Osteocyte (in vitro differentiated cells): ENCODE measurements at regions not wholly inside any gene's neighbourhood (a gene's known extent, or its start where the extent isn't known, plus 50 kb on each side); places are given as distances from the start of the nearest gene placed in this dataset.
"Not testable (repeated sequence)": the region's sequence is repeated elsewhere in the genome, so short reads cannot be mapped to it uniquely, and the experiment has no call there.

Experiments
- DNase-seq: peaks from one replicate; pipeline ENCODE4 v3.0.0; 2021; ENCODE audit warnings: mixed read lengths; ENCODE audit not compliant: unreplicated experiment; ENCODE audit errors: extremely low spot score
- H3K27ac Mint-ChIP-seq: one replicate; pipeline ENCODE4 v1.8.0; 2021; ENCODE audit warnings: mild to moderate bottlenecking, mixed read lengths; ENCODE audit not compliant: unreplicated experiment
- H3K27me3 Mint-ChIP-seq: one replicate; pipeline ENCODE4 v1.8.0; 2021; ENCODE audit warnings: mixed read lengths; ENCODE audit not compliant: unreplicated experiment
- H3K36me3 Mint-ChIP-seq: one replicate; pipeline ENCODE4 v1.8.0; 2021; ENCODE audit warnings: mixed read lengths; ENCODE audit not compliant: unreplicated experiment
- H3K4me1 Mint-ChIP-seq: one replicate; pipeline ENCODE4 v1.8.0; 2021; ENCODE audit warnings: mixed read lengths; ENCODE audit not compliant: unreplicated experiment
- H3K4me3 Mint-ChIP-seq: one replicate; pipeline ENCODE4 v1.8.0; 2021; ENCODE audit warnings: mild to moderate bottlenecking, moderate library complexity, mixed read lengths; ENCODE audit not compliant: unreplicated experiment
- H3K9me3 Mint-ChIP-seq: one replicate; pipeline ENCODE4 v1.8.0; 2021; ENCODE audit warnings: mixed read lengths; ENCODE audit not compliant: unreplicated experiment
- CTCF ChIP-seq: fragments of 200-600 bp; sonication (generic); IDR thresholded peaks from 2 replicates; pipeline ENCODE4 v1.5.0; 2021; ENCODE audit warnings: antibody characterized with exemption, mild to moderate bottlenecking, moderate library complexity

- no peak overlapping the region for H3K4me3 Mint-ChIP-seq
- no peak for DNase-seq
- H3K36me3 Mint-ChIP-seq, result no peaks in the 10 kb centered on the region
- no peak overlapping the region for H3K27ac Mint-ChIP-seq
- no peaks in the 10 kb centered on the region for H3K9me3 Mint-ChIP-seq
- TF ChIP-seq CTCF, result no peak
- no peaks in the 10 kb centered on the region for H3K4me1 Mint-ChIP-seq
- H3K27me3 Mint-ChIP-seq, result no peaks in the 10 kb centered on the region
Observed at GRCh38 chr4:30125868-30126267, 594.3 kb upstream of the PCDH7 start.

- no peak for TF ChIP-seq CTCF
- Mint-ChIP-seq H3K9me3 (no peaks in the 10 kb centered on the region), H3K36me3 (no peaks in the 10 kb centered on the region), H3K4me1 (no peaks in the 10 kb centered on the region), H3K4me3 (no peak overlapping the region), H3K27ac (no peak overlapping the region), H3K27me3 (no peaks in the 10 kb centered on the region)
- no peak for DNase-seq
Observed at GRCh38 chr4:30126351-30126750, 593.8 kb upstream of the PCDH7 start.

- H3K9me3 Mint-ChIP-seq, DNase-seq, H3K4me3 Mint-ChIP-seq, H3K27me3 Mint-ChIP-seq, H3K36me3 Mint-ChIP-seq, H3K4me1 Mint-ChIP-seq, H3K27ac Mint-ChIP-seq: not testable (repeated sequence)
Observed at GRCh38 chr4:30148828-30149227, 571.3 kb upstream of the PCDH7 start.

GRCh38 chr4:30149539-30149938 is 570.6 kb upstream of the PCDH7 start:
- H3K9me3 Mint-ChIP-seq, result peaks cover 12% of the 10 kb centered on the region
- not testable (repeated sequence) for H3K27ac Mint-ChIP-seq, H3K27me3 Mint-ChIP-seq, DNase-seq, H3K4me3 Mint-ChIP-seq, H3K36me3 Mint-ChIP-seq, H3K4me1 Mint-ChIP-seq

- Mint-ChIP-seq H3K4me3 (no peak overlapping the region), H3K4me1 (no peaks in the 10 kb centered on the region), H3K36me3 (no peaks in the 10 kb centered on the region), H3K9me3 (peaks cover 14% of the 10 kb centered on the region), H3K27me3 (no peaks in the 10 kb centered on the region), H3K27ac (no peak overlapping the region)
- no peak for DNase-seq
- no peak for TF ChIP-seq CTCF
Observed at GRCh38 chr4:30153427-30153826, 566.7 kb upstream of the PCDH7 start.

- Mint-ChIP-seq H3K4me1 (no peaks in the 10 kb centered on the region), H3K4me3 (no peak overlapping the region), H3K9me3 (no peaks in the 10 kb centered on the region), H3K36me3 (no peaks in the 10 kb centered on the region), H3K27ac (no peak overlapping the region), H3K27me3 (no peaks in the 10 kb centered on the region)
- no peak for TF ChIP-seq CTCF
- DNase-seq, result no peak
Observed at GRCh38 chr4:30160140-30160539, 560.0 kb upstream of the PCDH7 start.
